HepG2 (cell line): ENCODE measurements at regions not wholly inside any gene's neighbourhood (a gene's known extent, or its start where the extent isn't known, plus 50 kb on each side); places are given as distances from the start of the nearest gene placed in this dataset.

Source experiments
- ATAC-seq: fragments of 200-7000 bp; cut with Tn5 transposase; 3 replicates; pipeline ENCODE4 v1.9.1; 2020; ENCODE audit warnings: mild to moderate bottlenecking, moderate library complexity
- BruUV-seq: library from RNA; stranded (reverse); fragments of 400-500 nt; replicated peaks from 2 replicates; lab custom pipeline; 2021; lab: Mats Ljungman, UMichigan
- CTCF ChIA-PET: fragments of 300-600 bp; formaldehyde crosslinking; extraction: SDS; loops from one replicate; lab custom pipeline; 2021; ENCODE audit warnings: low total read pairs, inconsistent platforms, low intra/inter-chr PET ratio; lab: Yijun Ruan, JAX
- POLR2A ChIA-PET: fragments of 350-600 bp; sonication (Branson Sonifier 250); formaldehyde crosslinking; loops from one replicate; lab custom pipeline; 2020; ENCODE audit warnings: antibody characterized with exemption, inconsistent platforms; lab: Yijun Ruan, JAX
- DNase-seq: peaks from one replicate; pipeline ENCODE4 v3.0.0-alpha.2; 2015; ENCODE audit warnings: low spot score
- FAIRE-seq: peaks from 3 replicates; lab custom pipeline; 2011; peaks lifted over from hg19 to GRCh38; lab: Jason Lieb, UNC
- H2AFZ ChIP-seq: one replicate; pipeline ENCODE4 v1.6.1; 2011; ENCODE audit warnings: low read length, inconsistent platforms
- H3K27ac ChIP-seq: fragments of 300-600 bp; 3 replicates; pipeline ENCODE4 v1.8.0; 2011; ENCODE audit warnings: mixed run types, mild to moderate bottlenecking, mixed read lengths, low read length, inconsistent platforms; ENCODE audit not compliant: insufficient read depth; ENCODE audit errors: extremely low read length
- H3K27me3 ChIP-seq, 2 experiments: fragments of 200-600 bp in 1 of 2; 2 replicates in 1 of 2; 3 replicates in 1 of 2; pipeline versions ENCODE4 v1.6.0 to v1.8.0; 2011; ENCODE audit warnings: low read length in 2 of 2, mild to moderate bottlenecking in 2 of 2, moderate library complexity in 2 of 2, inconsistent platforms in 1 of 2; ENCODE audit not compliant: insufficient read depth in 2 of 2, control insufficient read depth in 1 of 2
- H3K36me3 ChIP-seq, 2 experiments: fragments of 200-600 bp in 1 of 2; replicated peaks in 1 of 2; 2 replicates in 1 of 2; 3 replicates in 1 of 2; pipeline versions ENCODE4 v1.5.1 to v1.8.0; 2011; ENCODE audit warnings: low read length in 2 of 2, inconsistent platforms in 1 of 2; ENCODE audit not compliant: insufficient read depth in 2 of 2, control insufficient read depth in 1 of 2
- H3K4me1 ChIP-seq: 2 replicates; pipeline ENCODE4 v1.5.1; 2012; ENCODE audit warnings: low read length, inconsistent platforms; ENCODE audit not compliant: insufficient read depth
- H3K4me2 ChIP-seq: 2 replicates; pipeline ENCODE4 v1.6.0; 2011; ENCODE audit warnings: low read depth, low read length, inconsistent platforms
- H3K4me3 ChIP-seq, 3 experiments: fragments of 200-600 bp in 1 of 3; sonication (generic), shearing (Covaris generic) in 1 of 3; replicated peaks in 1 of 3; 2 replicates each; pipeline ENCODE4 v1.5.1; 2011 to 2016; ENCODE audit warnings: low read length in 3 of 3, inconsistent platforms in 2 of 3, low read depth in 2 of 3, mild to moderate bottlenecking in 2 of 3, control low read depth in 1 of 3, mixed read lengths in 1 of 3; ENCODE audit not compliant: insufficient read depth in 1 of 3
- H3K79me2 ChIP-seq: one replicate; pipeline ENCODE4 v1.6.1; 2011; ENCODE audit warnings: low read length, inconsistent platforms; ENCODE audit not compliant: insufficient read depth
- H3K9ac ChIP-seq: 2 replicates; pipeline ENCODE4 v1.6.0; 2011; ENCODE audit warnings: mild to moderate bottlenecking, low read depth, low read length, inconsistent platforms; ENCODE audit not compliant: insufficient read depth
- H3K9me3 ChIP-seq: 2 replicates; pipeline ENCODE4 v1.5.1; 2012; ENCODE audit warnings: mild to moderate bottlenecking, low read length
- H4K20me1 ChIP-seq: 2 replicates; pipeline ENCODE4 v1.6.0; 2011; ENCODE audit warnings: inconsistent platforms, mild to moderate bottlenecking, low read length, moderate library complexity; ENCODE audit not compliant: insufficient read depth
- DMTF1 ChIP-seq: sonication (generic); formaldehyde crosslinking; IDR thresholded peaks from 2 replicates; pipeline ENCODE4 v1.4.0; 2020; ENCODE audit warnings: mild to moderate bottlenecking, missing genetic modification reagents
- ERF ChIP-seq: IDR thresholded peaks from 2 replicates; pipeline ENCODE4 v1.6.1; 2018; ENCODE audit warnings: missing biosample characterization, missing genetic modification reagents
- FOXK1 ChIP-seq: sonication (generic); formaldehyde crosslinking; IDR thresholded peaks from 2 replicates; pipeline ENCODE4 v1.4.0; 2020; ENCODE audit warnings: low read depth, missing genetic modification reagents, borderline replicate concordance
- SMYD3 ChIP-seq: sonication (generic); formaldehyde crosslinking; IDR thresholded peaks from 2 replicates; pipeline ENCODE4 v1.8.1; 2023; ENCODE audit warnings: mild to moderate bottlenecking, missing genetic modification reagents
- ZNF264 ChIP-seq: sonication (generic); formaldehyde crosslinking; IDR thresholded peaks from 2 replicates; pipeline ENCODE4 v1.4.0; 2020; ENCODE audit warnings: missing genetic modification reagents
- ZNF329 ChIP-seq: sonication (generic); formaldehyde crosslinking; IDR thresholded peaks from 2 replicates; pipeline ENCODE4 v1.9.0; 2021; ENCODE audit warnings: low read depth, mild to moderate bottlenecking, missing genetic modification reagents
- ZNF713 ChIP-seq: sonication (generic); formaldehyde crosslinking; IDR thresholded peaks from 2 replicates; pipeline ENCODE4 v1.4.0; 2020; ENCODE audit warnings: mild to moderate bottlenecking, missing genetic modification reagents
- ZNF724P ChIP-seq: sonication (generic); formaldehyde crosslinking; IDR thresholded peaks from 2 replicates; pipeline ENCODE4 v1.8.0; 2022; ENCODE audit warnings: missing genetic modification reagents, borderline replicate concordance
- ZNF75D ChIP-seq: sonication (generic); formaldehyde crosslinking; IDR thresholded peaks from 2 replicates; pipeline ENCODE4 v1.8.1; 2023; ENCODE audit warnings: missing genetic modification reagents, mild to moderate bottlenecking, borderline replicate concordance
- WGBS: methylation state at CpG from one replicate; pipeline ENCODE4 v1.1.6; 2017; ENCODE audit warnings: low lambda C conversion rate; 5-methylcytosine and 5-hydroxymethylcytosine counted together
- in situ Hi-C: cut with HindIII; loops from 2 replicates; pipeline ENCODE4 v1.10.0; 2017; ENCODE audit warnings: low pct_unique_long_range_greater_than_20kb; ENCODE audit not compliant: extremely low pct_ligation_motif_present
- intact Hi-C: fragments of 100-400 bp; cut with micrococcal nuclease; formaldehyde crosslinking; loops from one replicate; pipeline ENCODE4 v1.10.0; 2022; ENCODE audit not compliant: unreplicated experiment
- TF ChIP-seq, protein P1 (sequence below): sonication (generic); formaldehyde crosslinking; IDR thresholded peaks from 2 replicates; pipeline ENCODE4 v1.5.1; 2020; ENCODE audit warnings: missing genetic modification reagents, mild to moderate bottlenecking, borderline replicate concordance
- TF ChIP-seq, protein P2 (sequence below), 2 experiments: fragments of 450-650 bp in 1 of 2; sonication (generic) in 1 of 2; formaldehyde crosslinking in 1 of 2; IDR thresholded peaks; 2 replicates each; pipeline versions ENCODE4 v1.6.1 to v1.8.0; 2016 to 2022; ENCODE audit warnings: antibody characterized with exemption in 1 of 2, mild to moderate bottlenecking in 1 of 2, missing genetic modification reagents in 1 of 2

DNA sequence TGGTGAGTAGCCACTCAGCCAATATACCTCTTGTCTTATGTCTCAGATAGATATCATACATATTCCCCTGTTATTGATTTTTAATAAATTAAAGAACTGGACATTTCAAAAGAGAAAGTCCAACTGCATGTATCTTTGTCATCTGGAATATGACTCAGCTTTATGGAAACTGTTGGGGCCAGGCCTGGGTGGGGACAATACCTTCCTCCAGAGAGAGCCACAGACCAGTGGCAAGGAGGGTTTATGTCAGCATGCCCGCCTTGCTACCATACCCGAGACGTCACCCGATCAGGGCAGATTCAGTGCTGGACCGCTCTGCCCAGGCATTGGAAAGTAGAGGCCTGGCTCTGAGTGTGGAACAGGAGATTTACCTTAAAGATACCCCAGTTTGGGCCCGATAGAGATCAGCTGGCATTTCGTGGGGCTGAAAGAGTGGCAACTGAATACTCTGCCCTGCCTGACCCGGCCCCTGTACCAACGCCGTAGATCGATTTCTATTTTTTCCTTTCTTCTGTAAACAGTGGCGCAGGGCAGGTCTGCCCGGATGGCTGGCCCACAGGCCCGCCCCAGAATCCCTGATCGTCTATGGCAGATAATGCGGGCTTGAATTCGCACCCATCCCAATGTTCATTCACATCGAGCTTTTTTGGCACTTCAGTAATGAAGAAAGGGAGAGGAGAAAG, 158.6 kb downstream of the SALL1 start (continued):
- TF ChIP-seq ZNF724P (CRISPR knock-in tag) (no peak), ERF (CRISPR knock-in tag) (no peak), ZNF264 (CRISPR knock-in tag) (no peak), ZNF713 (CRISPR knock-in tag) (no peak), FOXK1 (CRISPR knock-in tag) (no peak)

GRCh38 chr16:50991436-50991835, 159.6 kb downstream of the SALL1 start:
- H3K4me2 ChIP-seq: no peak overlapping the region
- no peak overlapping the region for H3K4me3 ChIP-seq
- no TSS peak for BruUV-seq
- no peaks in the 10 kb centered on the region for H3K79me2 ChIP-seq
- H2AFZ ChIP-seq: no peak overlapping the region
- H3K9me3 ChIP-seq: no peaks in the 10 kb centered on the region
- in situ Hi-C loops: no loop called here
- CTCF ChIA-PET: no interaction called here
- H3K4me1 ChIP-seq: peaks cover 5% of the 10 kb centered on the region; the same call in 1 of the 2 replicates
- no peaks in the 10 kb centered on the region for H4K20me1 ChIP-seq
- WGBS: 69% methylated on average over 13 of the region's 13 CpGs
- POLR2A ChIA-PET: no interaction called here
- no peak for FAIRE-seq
- ATAC-seq: no peak
- H3K27ac ChIP-seq: no peak overlapping the region
- DNase-seq: no peak
- no peaks in the 10 kb centered on the region for H3K36me3 ChIP-seq
- intact Hi-C loops: no loop called here
- no peak overlapping the region for H3K9ac ChIP-seq
- no peaks in the 10 kb centered on the region; a peak in 1 of 5 replicates for H3K27me3 ChIP-seq
- TF ChIP-seq ZNF75D (CRISPR knock-in tag) (no peak), SMYD3 (no peak), ZNF329 (CRISPR knock-in tag) (no peak), DMTF1 (CRISPR knock-in tag) (no peak)
- TF ChIP-seq, protein P1, sequence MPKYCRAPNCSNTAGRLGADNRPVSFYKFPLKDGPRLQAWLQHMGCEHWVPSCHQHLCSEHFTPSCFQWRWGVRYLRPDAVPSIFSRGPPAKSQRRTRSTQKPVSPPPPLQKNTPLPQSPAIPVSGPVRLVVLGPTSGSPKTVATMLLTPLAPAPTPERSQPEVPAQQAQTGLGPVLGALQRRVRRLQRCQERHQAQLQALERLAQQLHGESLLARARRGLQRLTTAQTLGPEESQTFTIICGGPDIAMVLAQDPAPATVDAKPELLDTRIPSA (CRISPR knock-in tag): no peak
- TF ChIP-seq, protein P2, sequence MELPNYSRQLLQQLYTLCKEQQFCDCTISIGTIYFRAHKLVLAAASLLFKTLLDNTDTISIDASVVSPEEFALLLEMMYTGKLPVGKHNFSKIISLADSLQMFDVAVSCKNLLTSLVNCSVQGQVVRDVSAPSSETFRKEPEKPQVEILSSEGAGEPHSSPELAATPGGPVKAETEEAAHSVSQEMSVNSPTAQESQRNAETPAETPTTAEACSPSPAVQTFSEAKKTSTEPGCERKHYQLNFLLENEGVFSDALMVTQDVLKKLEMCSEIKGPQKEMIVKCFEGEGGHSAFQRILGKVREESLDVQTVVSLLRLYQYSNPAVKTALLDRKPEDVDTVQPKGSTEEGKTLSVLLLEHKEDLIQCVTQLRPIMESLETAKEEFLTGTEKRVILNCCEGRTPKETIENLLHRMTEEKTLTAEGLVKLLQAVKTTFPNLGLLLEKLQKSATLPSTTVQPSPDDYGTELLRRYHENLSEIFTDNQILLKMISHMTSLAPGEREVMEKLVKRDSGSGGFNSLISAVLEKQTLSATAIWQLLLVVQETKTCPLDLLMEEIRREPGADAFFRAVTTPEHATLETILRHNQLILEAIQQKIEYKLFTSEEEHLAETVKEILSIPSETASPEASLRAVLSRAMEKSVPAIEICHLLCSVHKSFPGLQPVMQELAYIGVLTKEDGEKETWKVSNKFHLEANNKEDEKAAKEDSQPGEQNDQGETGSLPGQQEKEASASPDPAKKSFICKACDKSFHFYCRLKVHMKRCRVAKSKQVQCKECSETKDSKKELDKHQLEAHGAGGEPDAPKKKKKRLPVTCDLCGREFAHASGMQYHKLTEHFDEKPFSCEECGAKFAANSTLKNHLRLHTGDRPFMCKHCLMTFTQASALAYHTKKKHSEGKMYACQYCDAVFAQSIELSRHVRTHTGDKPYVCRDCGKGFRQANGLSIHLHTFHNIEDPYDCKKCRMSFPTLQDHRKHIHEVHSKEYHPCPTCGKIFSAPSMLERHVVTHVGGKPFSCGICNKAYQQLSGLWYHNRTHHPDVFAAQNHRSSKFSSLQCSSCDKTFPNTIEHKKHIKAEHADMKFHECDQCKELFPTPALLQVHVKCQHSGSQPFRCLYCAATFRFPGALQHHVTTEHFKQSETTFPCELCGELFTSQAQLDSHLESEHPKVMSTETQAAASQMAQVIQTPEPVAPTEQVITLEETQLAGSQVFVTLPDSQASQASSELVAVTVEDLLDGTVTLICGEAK (IDR thresholded peaks at IDR 0.05): no peak
- TF ChIP-seq, protein P2 (CRISPR knock-in tag; IDR thresholded peaks at IDR 0.05): no peak
